ENCODE measurements at regions not wholly inside any gene's neighbourhood (a gene's known extent, or its start where the extent isn't known, plus 50 kb on each side); places are given as distances from the start of the nearest gene placed in this dataset.

GRCh38 chr10:70958396-70958795 lies 70.0 kb upstream of the PCBD1 start:
- H3K9ac ChIP-seq (ENCODE audit: low read length), result no peak overlapping the region

GRCh38 chr10:70960316-70960715 lies 72.0 kb upstream of the PCBD1 start:
- Histone ChIP-seq H3K9ac (ENCODE audit: low read length) (no peak overlapping the region), H3K4me3 (ENCODE audit: low read depth, low read length, poor library complexity, severe bottlenecking) (no peak overlapping the region), H3K36me3 (ENCODE audit: insufficient read depth, low read length) (no peaks in the 10 kb centered on the region), H3K27ac (ENCODE audit: low read depth, low read length, poor library complexity, severe bottlenecking) (no peak overlapping the region), H3K4me2 (ENCODE audit: low read length) (no peak overlapping the region), H3K9me3 (ENCODE audit: low read length) (no peaks in the 10 kb centered on the region), H3K4me1 (ENCODE audit: insufficient read depth, low read length, severe bottlenecking) (no peaks in the 10 kb centered on the region), H3K27me3 (ENCODE audit: insufficient read depth, low read length) (no peaks in the 10 kb centered on the region), H3F3A (ENCODE audit: insufficient read depth, low read length) (no peaks in the 10 kb centered on the region), H2AFZ (ENCODE audit: low read length) (no peak overlapping the region), H3K9me2 (ENCODE audit: low read depth, low read length) (no peaks in the 10 kb centered on the region), H3K79me2 (ENCODE audit: insufficient read depth, low read length) (no peaks in the 10 kb centered on the region), H4K20me1 (ENCODE audit: insufficient read depth, low read length) (no peaks in the 10 kb centered on the region)
- no peak for TF ChIP-seq CTCF (IDR thresholded peaks at IDR 0.05; ENCODE audit: low read length)
- no peak for TF ChIP-seq EZH2 (IDR thresholded peaks at IDR 0.05; ENCODE audit: borderline replicate concordance, low read length)

More at GRCh38 chr10:70958396-70958795, 70.0 kb upstream of the PCBD1 start:
- Histone ChIP-seq H3K4me2 (ENCODE audit: low read length) (no peak overlapping the region), H3K9me2 (ENCODE audit: low read depth, low read length) (no peaks in the 10 kb centered on the region), H3K27me3 (ENCODE audit: insufficient read depth, low read length) (0 out of 2 replicates have a peak, but pooled peaks cover 6% of the 10 kb centered on the region), H3F3A (ENCODE audit: insufficient read depth, low read length) (no peaks in the 10 kb centered on the region), H3K4me1 (ENCODE audit: insufficient read depth, low read length, severe bottlenecking) (no peaks in the 10 kb centered on the region), H2AFZ (ENCODE audit: low read length) (no peak overlapping the region), H3K79me2 (ENCODE audit: insufficient read depth, low read length) (no peaks in the 10 kb centered on the region), H4K20me1 (ENCODE audit: insufficient read depth, low read length) (no peaks in the 10 kb centered on the region), H3K36me3 (ENCODE audit: insufficient read depth, low read length) (no peaks in the 10 kb centered on the region), H3K27ac (ENCODE audit: low read depth, low read length, poor library complexity, severe bottlenecking) (no peak overlapping the region), H3K4me3 (ENCODE audit: low read depth, low read length, poor library complexity, severe bottlenecking) (no peak overlapping the region), H3K9me3 (ENCODE audit: low read length) (no peaks in the 10 kb centered on the region)
- TF ChIP-seq EZH2 (IDR thresholded peaks at IDR 0.05; ENCODE audit: borderline replicate concordance, low read length) (no peak), CTCF (IDR thresholded peaks at IDR 0.05; ENCODE audit: low read length) (no peak)

- H3K79me2 ChIP-seq (ENCODE audit: insufficient read depth, low read length), result no peaks in the 10 kb centered on the region
- H4K20me1 ChIP-seq (ENCODE audit: insufficient read depth, low read length), result no peaks in the 10 kb centered on the region
- no peak overlapping the region for H3K4me2 ChIP-seq (ENCODE audit: low read length)
- H3K4me1 ChIP-seq (ENCODE audit: insufficient read depth, low read length, severe bottlenecking), result no peaks in the 10 kb centered on the region
- no peak overlapping the region for H2AFZ ChIP-seq (ENCODE audit: low read length)
- no peaks in the 10 kb centered on the region for H3K9me3 ChIP-seq (ENCODE audit: low read length)
- H3F3A ChIP-seq (ENCODE audit: insufficient read depth, low read length), result no peaks in the 10 kb centered on the region
- no peak overlapping the region for H3K4me3 ChIP-seq (ENCODE audit: low read depth, low read length, poor library complexity, severe bottlenecking)
- no peaks in the 10 kb centered on the region for H3K9me2 ChIP-seq (ENCODE audit: low read depth, low read length)
- no peaks in the 10 kb centered on the region for H3K36me3 ChIP-seq (ENCODE audit: insufficient read depth, low read length)
- H3K27ac ChIP-seq (ENCODE audit: low read depth, low read length, poor library complexity, severe bottlenecking), result no peak overlapping the region
- H3K9ac ChIP-seq (ENCODE audit: low read length), result no peak overlapping the region
- no peak for TF ChIP-seq CTCF (IDR thresholded peaks at IDR 0.05; ENCODE audit: low read length)
- no peak for TF ChIP-seq EZH2 (IDR thresholded peaks at IDR 0.05; ENCODE audit: borderline replicate concordance, low read length)
- no peaks in the 10 kb centered on the region for H3K27me3 ChIP-seq (ENCODE audit: insufficient read depth, low read length)
Observed at GRCh38 chr10:70960783-70961570, 72.6 kb upstream of the PCBD1 start.
